Neuronal stem cell (in vitro differentiated cells): ENCODE measurements at regions not wholly inside any gene's neighbourhood (a gene's known extent, or its start where the extent isn't known, plus 50 kb on each side); places are given as distances from the start of the nearest gene placed in this dataset.
A peak's percentile ranks its signal among the peaks of the same experiment; 100 is the strongest.

Experiments used
- DNase-seq: peaks from one replicate; pipeline ENCODE4 v3.0.0-alpha.2; 2013; ENCODE audit warnings: low spot score
- H2AFZ ChIP-seq: one replicate; pipeline ENCODE4 v1.6.1; 2013; ENCODE audit warnings: mild to moderate bottlenecking, low read length, inconsistent platforms
- H2AK5ac ChIP-seq: 2 replicates; pipeline ENCODE4 v1.6.1; 2013; ENCODE audit warnings: low read depth, mild to moderate bottlenecking, inconsistent platforms, low read length, moderate library complexity, mixed read lengths
- H2BK120ac ChIP-seq: 2 replicates; pipeline ENCODE4 v1.6.1; 2013; ENCODE audit warnings: low read depth, mild to moderate bottlenecking, inconsistent platforms, low read length, moderate library complexity, mixed read lengths
- H2BK12ac ChIP-seq: one replicate; pipeline ENCODE4 v1.6.1; 2013; ENCODE audit warnings: low read length, inconsistent platforms
- H2BK15ac ChIP-seq: 2 replicates; pipeline ENCODE4 v1.6.1; 2013; ENCODE audit warnings: mild to moderate bottlenecking, low read length, inconsistent platforms, mixed read lengths
- H2BK5ac ChIP-seq: one replicate; pipeline ENCODE4 v1.6.1; 2013; ENCODE audit warnings: inconsistent platforms, mild to moderate bottlenecking, low read length, moderate library complexity
- H3K14ac ChIP-seq: one replicate; pipeline ENCODE4 v1.6.1; 2013; ENCODE audit warnings: low read length, inconsistent platforms
- H3K18ac ChIP-seq: 2 replicates; pipeline ENCODE4 v1.6.1; 2013; ENCODE audit warnings: low read length, inconsistent platforms
- H3K23ac ChIP-seq: 2 replicates; pipeline ENCODE4 v1.6.1; 2013; ENCODE audit warnings: low read depth, mild to moderate bottlenecking, mixed read lengths, low read length, inconsistent platforms; ENCODE audit not compliant: poor library complexity
- H3K27ac ChIP-seq: replicated peaks from 3 replicates; pipeline ENCODE4 v1.5.1; 2013; ENCODE audit warnings: low read length, inconsistent platforms
- H3K27me3 ChIP-seq, 3 experiments: 2 replicates each; pipeline ENCODE4 v1.6.1; 2013; ENCODE audit warnings: low read length in 3 of 3, mild to moderate bottlenecking in 2 of 3, inconsistent platforms in 1 of 3, low read depth in 1 of 3, mixed read lengths in 1 of 3, moderate library complexity in 1 of 3; ENCODE audit not compliant: control insufficient read depth in 3 of 3, insufficient read depth in 3 of 3
- H3K36me3 ChIP-seq, 2 donors: replicated peaks in 1 of 2; 2 replicates each; pipeline ENCODE4 v1.6.1; 2013; ENCODE audit warnings: low read length in 2 of 2; ENCODE audit not compliant: control insufficient read depth in 2 of 2, insufficient read depth in 2 of 2
- H3K4ac ChIP-seq: 2 replicates; pipeline ENCODE4 v1.6.1; 2013; ENCODE audit warnings: inconsistent platforms, mild to moderate bottlenecking, low read length, moderate library complexity
- H3K4me1 ChIP-seq, 2 donors: 1 replicate in 1 of 2; 2 replicates in 1 of 2; pipeline ENCODE4 v1.6.1; 2013; ENCODE audit warnings: low read length in 2 of 2, low read depth in 1 of 2; ENCODE audit not compliant: control insufficient read depth in 2 of 2, insufficient read depth in 1 of 2
- H3K4me2 ChIP-seq: one replicate; pipeline ENCODE4 v1.6.1; 2013; ENCODE audit warnings: mild to moderate bottlenecking, low read length, inconsistent platforms; ENCODE audit not compliant: insufficient read depth, poor library complexity, severe bottlenecking
- H3K4me3 ChIP-seq, 2 donors: 2 replicates each; pipeline ENCODE4 v1.5.1; 2013; ENCODE audit warnings: low read length in 2 of 2, mild to moderate bottlenecking in 2 of 2, inconsistent platforms in 1 of 2, moderate library complexity in 1 of 2
- H3K79me1 ChIP-seq: one replicate; pipeline ENCODE4 v1.6.1; 2013; ENCODE audit warnings: low read depth, mild to moderate bottlenecking, inconsistent platforms, low read length, moderate library complexity
- H3K9ac ChIP-seq: one replicate; pipeline ENCODE4 v1.6.1; 2013; ENCODE audit warnings: mild to moderate bottlenecking, low read depth, low read length, inconsistent platforms; ENCODE audit not compliant: poor library complexity
- H3K9me3 ChIP-seq, 2 donors: replicated peaks in 1 of 2; 2 replicates each; pipeline versions ENCODE3 to v1.6.1; 2013; ENCODE audit warnings: low read length in 2 of 2, mild to moderate bottlenecking in 2 of 2, inconsistent platforms in 1 of 2, low read depth in 1 of 2, mixed read lengths in 1 of 2, moderate library complexity in 1 of 2; ENCODE audit not compliant: control insufficient read depth in 2 of 2, insufficient read depth in 1 of 2
- H4K8ac ChIP-seq: one replicate; pipeline ENCODE4 v1.6.1; 2013; ENCODE audit warnings: low read depth, mild to moderate bottlenecking, inconsistent platforms, low read length, moderate library complexity
- H4K91ac ChIP-seq: one replicate; pipeline ENCODE4 v1.6.1; 2013; ENCODE audit warnings: low read length, low read depth, mild to moderate bottlenecking, inconsistent platforms; ENCODE audit not compliant: poor library complexity
- WGBS, 2 donors: extraction: QIAGEN DNeasy Blood & Tissue Kit; methylation state at CpG; one replicate each; pipeline ENCODE4 v1.1.7; 2013; ENCODE audit warnings: missing lambda C conversion rate in 2 of 2, mixed read lengths in 1 of 2; ENCODE audit not compliant: insufficient read length in 2 of 2, insufficient replicate concordance in 1 of 2; ENCODE audit errors: extremely low coverage in 2 of 2; 5-methylcytosine and 5-hydroxymethylcytosine counted together

- Histone ChIP-seq H2AK5ac (no peak overlapping the region), H3K14ac (no peak overlapping the region), H2BK12ac (no peak overlapping the region), H3K9me3 (no peaks in the 10 kb centered on the region), H3K27ac (no peak overlapping the region), H3K36me3 (no peaks in the 10 kb centered on the region), H2BK15ac (no peak overlapping the region), H3K23ac (no peak overlapping the region), H3K4ac (no peak overlapping the region), H3K79me1 (no peaks in the 10 kb centered on the region), H3K18ac (no peak overlapping the region), H3K4me3 (no peak overlapping the region), H2BK5ac (no peak overlapping the region), H4K91ac (no peak overlapping the region), H3K9ac (no peak overlapping the region), H4K8ac (no peak overlapping the region), H2BK120ac (no peak overlapping the region), H3K27me3 (no peaks in the 10 kb centered on the region), H2AFZ (no peak overlapping the region), H3K4me2 (no peak overlapping the region), H3K4me1 (no peaks in the 10 kb centered on the region)
- WGBS, 2 donors: no CpG with 5 or more reads among the region's 2 CpGs
- DNase-seq: no peak
These were observed 208.7 kb downstream of the LMX1A start for GRCh38 chr1:165147799-165148198.

- Histone ChIP-seq H3K9me3 (no peaks in the 10 kb centered on the region), H4K8ac (no peak overlapping the region), H3K4me3 (no peak overlapping the region), H3K4ac (no peak overlapping the region), H2BK5ac (no peak overlapping the region), H3K18ac (no peak overlapping the region), H4K91ac (no peak overlapping the region), H2BK120ac (no peak overlapping the region), H3K79me1 (no peaks in the 10 kb centered on the region), H3K9ac (no peak overlapping the region), H2BK15ac (no peak overlapping the region), H3K27me3 (no peaks in the 10 kb centered on the region), H3K14ac (no peak overlapping the region), H2AFZ (no peak overlapping the region), H2BK12ac (no peak overlapping the region), H2AK5ac (no peak overlapping the region), H3K4me2 (no peak overlapping the region), H3K27ac (no peak overlapping the region), H3K36me3 (no peaks in the 10 kb centered on the region), H3K23ac (no peak overlapping the region), H3K4me1 (no peaks in the 10 kb centered on the region)
- peak; percentile 72 for DNase-seq
- WGBS, 2 donors: no CpG with 5 or more reads among the region's 12 CpGs
These were observed 211.6 kb downstream of the LMX1A start for GRCh38 chr1:165144757-165145397.

- H3K4me3 ChIP-seq: no peak overlapping the region
- H3K23ac ChIP-seq: no peak overlapping the region
- no peak overlapping the region for H2BK5ac ChIP-seq
- no peak overlapping the region for H3K18ac ChIP-seq
- H2BK120ac ChIP-seq: no peak overlapping the region
- no peak overlapping the region for H2AFZ ChIP-seq
- H3K4ac ChIP-seq: no peak overlapping the region
- no peaks in the 10 kb centered on the region for H3K79me1 ChIP-seq
- no peak overlapping the region for H3K4me2 ChIP-seq
- no peaks in the 10 kb centered on the region for H3K36me3 ChIP-seq
- no peak overlapping the region for H3K14ac ChIP-seq
- no peak overlapping the region for H4K8ac ChIP-seq
- no peaks in the 10 kb centered on the region for H3K9me3 ChIP-seq
- no peak overlapping the region for H2BK15ac ChIP-seq
- no peak for DNase-seq
- H2BK12ac ChIP-seq: no peak overlapping the region
- no peak overlapping the region for H2AK5ac ChIP-seq
- H3K4me1 ChIP-seq: no peaks in the 10 kb centered on the region
- no peak overlapping the region for H3K27ac ChIP-seq
- H3K9ac ChIP-seq: no peak overlapping the region
- no peak overlapping the region for H4K91ac ChIP-seq
- no CpG with 5 or more reads among the region's 4 CpGs for WGBS, 2 donors
- H3K27me3 ChIP-seq: no peaks in the 10 kb centered on the region
These were observed 213.0 kb downstream of the LMX1A start for GRCh38 chr1:165143437-165144065.

GRCh38 chr1:165138960-165139359, 217.6 kb downstream of the LMX1A start:
- Histone ChIP-seq H3K27ac (no peak overlapping the region), H3K4me3 (no peak overlapping the region), H3K18ac (no peak overlapping the region), H2AK5ac (no peak overlapping the region), H2AFZ (no peak overlapping the region), H3K79me1 (no peaks in the 10 kb centered on the region), H3K4ac (no peak overlapping the region), H3K23ac (no peak overlapping the region), H3K9me3 (no peaks in the 10 kb centered on the region), H4K8ac (no peak overlapping the region), H2BK5ac (no peak overlapping the region), H3K4me1 (peaks cover 0 to 1% of the 10 kb centered on the region in 2 donors), H3K27me3 (no peaks in the 10 kb centered on the region), H2BK120ac (no peak overlapping the region), H3K9ac (no peak overlapping the region), H2BK12ac (no peak overlapping the region), H3K4me2 (no peak overlapping the region), H2BK15ac (no peak overlapping the region), H3K36me3 (no peaks in the 10 kb centered on the region), H4K91ac (no peak overlapping the region), H3K14ac (no peak overlapping the region)
- DNase-seq: no peak
- WGBS, 2 donors: no CpG with 5 or more reads among the region's 1 CpG
